Muscle layer of colon (tissue), 2 donors: ENCODE measurements at regions not wholly inside any gene's neighbourhood (a gene's known extent, or its start where the extent isn't known, plus 50 kb on each side); places are given as distances from the start of the nearest gene placed in this dataset.
"Not testable (repeated sequence)": the region's sequence is repeated elsewhere in the genome, so short reads cannot be mapped to it uniquely, and the experiment has no call there.

Experiments
- H3K27ac ChIP-seq: one replicate; pipeline ENCODE4 v1.7.0; 2013; ENCODE audit warnings: low read depth, mild to moderate bottlenecking, low read length, moderate library complexity
- H3K27me3 ChIP-seq, 2 donors: one replicate each; pipeline ENCODE4 v1.7.0; 2013; ENCODE audit warnings: low read length in 2 of 2, mild to moderate bottlenecking in 2 of 2; ENCODE audit not compliant: insufficient read depth in 2 of 2, control insufficient read depth in 1 of 2
- H3K36me3 ChIP-seq: one replicate; pipeline ENCODE4 v1.7.0; 2013; ENCODE audit warnings: mild to moderate bottlenecking, low read length; ENCODE audit not compliant: insufficient read depth
- H3K4me1 ChIP-seq: one replicate; pipeline ENCODE4 v1.7.0; 2013; ENCODE audit warnings: mild to moderate bottlenecking, low read length; ENCODE audit not compliant: insufficient read depth
- H3K4me3 ChIP-seq, 2 donors: one replicate each; pipeline ENCODE4 v1.7.0; 2013; ENCODE audit warnings: low read length in 2 of 2, low read depth in 1 of 2, mild to moderate bottlenecking in 1 of 2, moderate library complexity in 1 of 2
- H3K9ac ChIP-seq: one replicate; pipeline ENCODE4 v1.7.0; 2013; ENCODE audit warnings: low read length
- H3K9me3 ChIP-seq: one replicate; pipeline ENCODE4 v1.7.0; 2013; ENCODE audit warnings: mild to moderate bottlenecking, low read length
- donor health status: abdominal sarcoma.
- donor health status: Adenocarcinoma of cecum.

- Histone ChIP-seq H3K4me1 (no peaks in the 10 kb centered on the region), H3K27ac (no peak overlapping the region), H3K27me3 (no peaks in the 10 kb centered on the region), H3K4me3 (no peak overlapping the region), H3K9ac (no peak overlapping the region), H3K9me3 (no peaks in the 10 kb centered on the region), H3K36me3 (no peaks in the 10 kb centered on the region)
These were observed 217.3 kb downstream of the SNRPN start for GRCh38 chr15:25171856-25172687.

- Histone ChIP-seq H3K4me1 (no peaks in the 10 kb centered on the region), H3K9ac (no peak overlapping the region), H3K4me3 (no peak overlapping the region), H3K27me3 (no peaks in the 10 kb centered on the region), H3K36me3 (no peaks in the 10 kb centered on the region), H3K27ac (no peak overlapping the region), H3K9me3 (no peaks in the 10 kb centered on the region)
These were observed 217.9 kb downstream of the SNRPN start for GRCh38 chr15:25172691-25173090.

- no peaks in the 10 kb centered on the region for H3K9me3 ChIP-seq
- H3K4me3 ChIP-seq, result no peak overlapping the region
- H3K36me3 ChIP-seq, result no peaks in the 10 kb centered on the region
- H3K27ac ChIP-seq, result no peak overlapping the region
- H3K9ac ChIP-seq, result no peak overlapping the region
- no peaks in the 10 kb centered on the region for H3K4me1 ChIP-seq
- no peaks in the 10 kb centered on the region for H3K27me3 ChIP-seq
These were observed 218.6 kb downstream of the SNRPN start for GRCh38 chr15:25173241-25174028.

DNA sequence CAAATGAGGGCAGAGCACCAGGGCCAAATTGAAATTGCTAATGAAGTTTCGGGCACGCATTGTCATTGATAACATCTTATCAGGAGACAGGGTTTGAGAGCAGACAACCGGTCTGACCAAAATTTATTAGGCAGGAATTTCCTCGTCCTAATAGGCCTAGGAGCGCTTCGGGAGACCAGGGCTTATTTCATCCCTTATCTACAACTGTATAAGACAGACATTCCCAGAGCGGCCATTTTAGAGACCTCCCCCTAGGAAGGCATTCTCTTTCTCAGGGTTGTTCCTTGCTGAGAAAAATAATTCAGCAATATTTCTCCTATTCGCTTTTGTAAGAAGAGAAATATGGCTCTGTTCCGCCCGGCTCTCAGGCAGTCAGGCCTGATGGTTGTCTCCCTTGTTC lies 219.4 kb downstream of the SNRPN start:
- not testable (repeated sequence) for H3K9me3 ChIP-seq, H3K27ac ChIP-seq, H3K4me3 ChIP-seq, H3K27me3 ChIP-seq, H3K4me1 ChIP-seq, H3K9ac ChIP-seq, H3K36me3 ChIP-seq

DNA sequence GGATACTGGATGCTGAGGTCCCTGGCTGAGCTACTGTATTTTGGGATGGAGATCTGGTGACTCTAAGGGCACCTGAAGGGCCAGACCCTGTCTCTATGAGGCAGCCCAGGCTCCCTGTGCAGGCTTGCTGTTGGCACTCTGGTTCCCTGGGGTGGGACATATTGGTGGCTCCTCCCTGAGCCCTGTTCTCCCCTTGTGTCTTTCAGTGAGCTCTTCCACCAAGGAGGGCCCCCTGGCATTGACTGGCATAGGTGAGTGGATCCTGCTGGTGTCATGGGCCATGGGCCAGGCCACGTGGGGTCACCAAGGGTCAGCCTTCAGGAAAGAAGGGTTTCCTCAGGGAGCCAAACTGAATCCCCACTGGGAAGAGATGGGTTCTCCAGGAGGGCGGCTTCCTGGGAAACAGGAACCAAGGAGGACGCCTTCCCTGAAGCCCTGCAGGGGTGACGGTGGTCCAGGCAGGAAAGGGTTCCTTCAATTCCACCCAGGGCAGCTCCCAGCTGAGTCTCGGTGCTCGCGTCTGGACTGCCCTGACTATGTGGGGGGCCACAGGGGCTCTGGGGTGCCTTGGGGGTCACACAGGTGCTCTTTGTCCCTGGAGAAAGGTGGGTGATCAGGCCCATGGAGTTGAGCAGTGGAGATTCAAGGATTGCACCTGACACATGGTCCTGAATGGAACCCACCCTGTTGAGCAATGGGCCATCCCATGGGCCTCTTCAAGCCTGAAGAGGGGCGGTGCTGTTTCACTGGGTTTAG lies 220.4 kb downstream of the SNRPN start:
- no peaks in the 10 kb centered on the region for H3K27me3 ChIP-seq
- no peak overlapping the region for H3K27ac ChIP-seq
- no peaks in the 10 kb centered on the region for H3K9me3 ChIP-seq
- no peaks in the 10 kb centered on the region for H3K4me1 ChIP-seq
- no peak overlapping the region for H3K9ac ChIP-seq
- no peaks in the 10 kb centered on the region for H3K36me3 ChIP-seq
- H3K4me3 ChIP-seq, result no peak overlapping the region

DNA sequence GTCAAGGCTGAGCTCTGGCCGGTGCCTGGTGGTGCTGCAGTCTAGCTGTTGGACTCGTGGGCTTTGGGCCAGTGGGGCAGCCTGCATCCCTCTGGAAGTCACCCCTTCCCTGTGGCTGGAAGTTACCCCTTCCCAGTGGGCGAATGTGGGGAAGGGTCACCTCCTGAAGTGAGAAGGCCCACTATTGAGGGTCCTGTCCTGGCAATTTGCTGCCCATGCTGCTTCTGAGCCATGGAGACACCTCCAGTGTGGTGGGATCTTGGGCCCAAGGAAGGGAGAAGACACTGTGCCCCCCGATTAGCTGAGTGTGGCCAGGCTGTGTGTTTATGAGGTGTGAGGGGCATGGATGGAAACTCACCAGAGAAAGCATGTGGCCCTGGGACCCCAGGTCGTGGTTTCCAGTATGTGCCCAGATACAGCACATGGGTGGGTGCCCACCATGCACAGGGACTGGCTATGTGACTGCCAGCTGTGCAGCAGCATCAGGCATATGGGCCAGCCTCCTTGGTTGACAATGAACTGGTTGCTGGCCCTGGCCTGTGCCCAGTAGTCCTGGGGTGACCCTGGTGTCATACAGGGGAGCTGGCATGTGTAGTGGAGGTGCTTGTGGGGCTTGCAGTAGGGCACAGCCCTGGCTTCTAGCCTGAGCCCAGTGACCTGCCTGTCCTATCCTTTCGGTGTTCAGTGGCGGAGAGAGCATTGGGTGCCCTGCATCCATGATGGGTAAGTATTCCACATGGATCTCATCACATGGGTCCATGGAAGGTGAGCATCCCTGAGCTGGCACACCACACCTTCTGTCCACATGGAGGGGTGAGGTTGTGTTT lies 221.2 kb downstream of the SNRPN start:
- Histone ChIP-seq H3K4me1 (no peaks in the 10 kb centered on the region), H3K4me3 (no peak overlapping the region), H3K9me3 (no peaks in the 10 kb centered on the region), H3K27me3 (no peaks in the 10 kb centered on the region), H3K27ac (no peak overlapping the region), H3K36me3 (no peaks in the 10 kb centered on the region), H3K9ac (no peak overlapping the region)

DNA sequence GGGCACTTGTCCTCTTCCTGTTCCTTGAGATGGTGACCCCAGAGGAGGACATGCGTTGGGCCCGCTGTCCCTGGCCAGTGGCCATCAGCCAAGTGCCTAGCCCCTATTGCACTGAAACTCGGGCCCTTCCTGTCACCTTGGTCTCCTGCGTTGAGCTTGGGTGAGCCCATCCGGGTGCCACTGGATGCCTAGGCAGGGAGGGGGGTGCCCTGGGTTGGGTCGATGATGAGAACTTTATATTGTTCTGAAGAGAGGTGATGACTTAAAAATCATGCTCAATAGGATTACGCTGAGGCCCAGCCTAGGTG lies 221.8 kb downstream of the SNRPN start:
- Histone ChIP-seq H3K4me1 (no peaks in the 10 kb centered on the region), H3K4me3 (no peak overlapping the region), H3K27ac (no peak overlapping the region), H3K27me3 (no peaks in the 10 kb centered on the region), H3K9ac (no peak overlapping the region), H3K36me3 (no peaks in the 10 kb centered on the region), H3K9me3 (no peaks in the 10 kb centered on the region)

DNA sequence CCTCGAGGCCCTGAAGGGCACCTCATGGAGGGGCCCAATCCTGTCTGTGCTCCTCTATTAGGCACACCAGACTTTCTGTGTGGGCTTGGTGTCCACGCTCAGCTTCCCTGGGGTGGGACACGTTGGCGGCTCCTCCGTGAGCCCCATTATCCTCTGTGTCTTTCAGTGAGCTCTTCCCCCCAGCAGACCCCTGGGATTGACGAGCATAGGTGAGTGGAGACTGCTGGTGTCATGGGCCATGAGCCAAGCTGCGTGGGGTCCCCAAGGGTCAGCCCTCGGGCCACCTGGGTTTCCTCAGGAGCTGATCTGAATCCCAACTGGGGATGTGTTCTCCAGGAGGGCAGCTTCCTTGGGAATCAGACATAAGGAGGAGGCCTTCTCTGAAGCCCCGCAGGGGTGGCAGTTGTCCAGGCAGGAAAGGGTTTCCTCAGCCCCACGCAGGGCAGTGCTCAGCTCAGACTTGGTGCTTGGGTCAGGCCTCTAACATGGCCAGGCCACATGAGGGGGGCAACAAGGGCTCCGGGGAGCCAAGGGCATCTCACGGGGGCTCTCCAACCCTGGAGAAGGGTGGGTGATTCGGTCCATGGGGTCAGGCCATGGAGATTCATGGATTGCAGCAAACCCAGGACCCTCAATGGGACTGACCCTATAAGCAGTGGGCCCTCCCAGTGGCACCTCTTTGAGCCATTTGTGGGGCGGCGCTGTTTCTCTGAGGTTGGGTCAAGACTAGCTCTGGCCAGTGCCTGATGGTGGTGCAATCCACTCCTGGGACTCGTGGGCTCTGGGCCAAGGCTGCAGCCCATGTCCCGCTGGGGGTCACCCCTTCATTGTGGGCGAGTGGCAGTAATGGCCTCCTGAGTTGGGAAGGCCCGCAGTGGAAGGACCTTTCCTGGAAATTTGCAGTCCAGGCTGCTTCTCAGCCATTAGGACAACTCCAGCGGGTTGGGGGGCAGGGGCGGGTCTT lies 222.5 kb downstream of the SNRPN start:
- H3K36me3 ChIP-seq, result no peaks in the 10 kb centered on the region
- H3K4me1 ChIP-seq, result no peaks in the 10 kb centered on the region
- H3K4me3 ChIP-seq, result no peak overlapping the region
- H3K27ac ChIP-seq, result no peak overlapping the region
- no peaks in the 10 kb centered on the region for H3K9me3 ChIP-seq
- H3K9ac ChIP-seq, result no peak overlapping the region
- H3K27me3 ChIP-seq, result no peaks in the 10 kb centered on the region

- Histone ChIP-seq H3K27ac (no peak overlapping the region), H3K9me3 (no peaks in the 10 kb centered on the region), H3K36me3 (no peaks in the 10 kb centered on the region), H3K4me1 (no peaks in the 10 kb centered on the region), H3K27me3 (no peaks in the 10 kb centered on the region), H3K4me3 (no peak overlapping the region), H3K9ac (no peak overlapping the region)
These were observed 223.4 kb downstream of the SNRPN start for GRCh38 chr15:25177955-25178801.
